CD14-positive monocyte (primary cell): ENCODE measurements at regions not wholly inside any gene's neighbourhood (a gene's known extent, or its start where the extent isn't known, plus 50 kb on each side); places are given as distances from the start of the nearest gene placed in this dataset.

Experiments used
- DNase-seq, 3 donors: peaks; one replicate each; pipeline ENCODE4 v3.0.0-alpha.2; 2011 to 2022
- H2AFZ ChIP-seq: 2 replicates; pipeline ENCODE4 v1.6.0; 2012; ENCODE audit warnings: mild to moderate bottlenecking, low read depth, low read length, inconsistent platforms; ENCODE audit not compliant: insufficient read depth, poor library complexity, severe bottlenecking
- H3K27ac ChIP-seq, 2 donors: 1 replicate in 1 of 2; 2 replicates in 1 of 2; pipeline ENCODE4 v1.5.1; 2012 to 2013; ENCODE audit warnings: low read length in 2 of 2, control low read depth in 1 of 2, inconsistent platforms in 1 of 2, low read depth in 1 of 2, mild to moderate bottlenecking in 1 of 2
- H3K27me3 ChIP-seq, 2 donors: one replicate each; pipeline versions ENCODE4 v1.6.0 to v1.6.1; 2011 to 2013; ENCODE audit warnings: low read length in 2 of 2; ENCODE audit not compliant: control insufficient read depth in 2 of 2, insufficient read depth in 2 of 2
- H3K36me3 ChIP-seq, 2 donors: replicated peaks in 1 of 2; 1 replicate in 1 of 2; 2 replicates in 1 of 2; pipeline versions ENCODE4 v1.5.1 to v1.6.1; 2012 to 2013; ENCODE audit warnings: low read length in 2 of 2, control low read depth in 1 of 2, inconsistent platforms in 1 of 2, mild to moderate bottlenecking in 1 of 2; ENCODE audit not compliant: insufficient read depth in 2 of 2, control insufficient read depth in 1 of 2
- H3K4me1 ChIP-seq, 2 donors: 1 replicate in 1 of 2; 2 replicates in 1 of 2; pipeline versions ENCODE4 v1.5.1 to v1.6.1; 2012 to 2013; ENCODE audit warnings: low read length in 2 of 2, control low read depth in 1 of 2, inconsistent platforms in 1 of 2, mild to moderate bottlenecking in 1 of 2, moderate library complexity in 1 of 2; ENCODE audit not compliant: insufficient read depth in 2 of 2, control insufficient read depth in 1 of 2
- H3K4me2 ChIP-seq: replicated peaks from 2 replicates; pipeline ENCODE3; 2012; ENCODE audit warnings: low read length, moderate library complexity, mild to moderate bottlenecking; ENCODE audit not compliant: poor library complexity, severe bottlenecking; ENCODE audit errors: extremely low read depth
- H3K4me3 ChIP-seq, 3 experiments: fragments of 200-600 bp in 1 of 3; sonication (generic) in 1 of 3; replicated peaks in 1 of 3; 1 replicate in 2 of 3; 2 replicates in 1 of 3; pipeline ENCODE4 v1.5.1; 2011 to 2013; ENCODE audit warnings: low read length in 3 of 3, mild to moderate bottlenecking in 3 of 3, control low read depth in 2 of 3, low read depth in 2 of 3, inconsistent platforms in 1 of 3, moderate library complexity in 1 of 3
- H3K79me2 ChIP-seq: 2 replicates; pipeline ENCODE4 v1.6.0; 2012; ENCODE audit warnings: mild to moderate bottlenecking, control low read depth, inconsistent platforms, low read length, moderate library complexity; ENCODE audit not compliant: insufficient read depth
- H3K9ac ChIP-seq: 2 replicates; pipeline ENCODE4 v1.6.0; 2017; ENCODE audit warnings: low read length, mild to moderate bottlenecking; ENCODE audit not compliant: insufficient read depth, poor library complexity, severe bottlenecking
- H3K9me3 ChIP-seq, 2 donors: replicated peaks in 1 of 2; 1 replicate in 1 of 2; 2 replicates in 1 of 2; pipeline versions ENCODE4 v1.5.1 to v1.6.1; 2012 to 2013; ENCODE audit warnings: low read length in 2 of 2, control low read depth in 1 of 2; ENCODE audit not compliant: control insufficient read depth in 1 of 2, insufficient read depth in 1 of 2
- H4K20me1 ChIP-seq: 2 replicates; pipeline ENCODE4 v1.6.0; 2012; ENCODE audit warnings: mild to moderate bottlenecking, low read length, control low read depth, moderate library complexity; ENCODE audit not compliant: insufficient read depth
- H3K27ac Mint-ChIP-seq, 7 donors: one replicate each; pipeline ENCODE4 v1.8.0; 2020; ENCODE audit warnings: mild to moderate bottlenecking in 7 of 7, mixed read lengths in 7 of 7, moderate library complexity in 6 of 7, inconsistent platforms in 2 of 7
- H3K27me3 Mint-ChIP-seq, 3 donors: one replicate each; pipeline ENCODE4 v1.8.0; 2021 to 2022; ENCODE audit warnings: low read depth in 3 of 3, mild to moderate bottlenecking in 3 of 3, mixed read lengths in 3 of 3, moderate library complexity in 3 of 3, inconsistent platforms in 1 of 3
- H3K36me3 Mint-ChIP-seq, 2 donors: one replicate each; pipeline ENCODE4 v1.8.0; 2020; ENCODE audit warnings: mixed read lengths in 2 of 2, inconsistent platforms in 1 of 2, mild to moderate bottlenecking in 1 of 2
- H3K4me1 Mint-ChIP-seq: one replicate; pipeline ENCODE4 v1.8.0; 2020; ENCODE audit warnings: mild to moderate bottlenecking, mixed read lengths
- H3K4me3 Mint-ChIP-seq, 2 donors: one replicate each; pipeline ENCODE4 v1.8.0; 2020; ENCODE audit warnings: mild to moderate bottlenecking in 2 of 2, mixed read lengths in 2 of 2, moderate library complexity in 1 of 2
- H3K9me3 Mint-ChIP-seq, 7 donors: one replicate each; pipeline ENCODE4 v1.8.0; 2020 to 2022; ENCODE audit warnings: mixed read lengths in 7 of 7, mild to moderate bottlenecking in 6 of 7, moderate library complexity in 6 of 7, inconsistent platforms in 2 of 7
- CTCF ChIP-seq: fragments of 200-600 bp; IDR thresholded peaks from one replicate; pipeline ENCODE4 v1.8.0; 2022; ENCODE audit warnings: antibody characterized with exemption, mild to moderate bottlenecking
- WGBS: methylation state at CpG from one replicate; pipeline ENCODE4 v1.1.5; 2013; ENCODE audit warnings: missing lambda C conversion rate; ENCODE audit not compliant: insufficient coverage; 5-methylcytosine and 5-hydroxymethylcytosine counted together
- intact Hi-C, 2 donors: fragments of 100-400 bp; cut with micrococcal nuclease; formaldehyde crosslinking; loops; one replicate each; pipeline versions ENCODE4 v1.15.0 to v1.15.1; 2023

GRCh38 chr6:112408522-112408921 lies 61.4 kb downstream of the RFPL4B start:
- Histone ChIP-seq H3K9me3 (no peaks in the 10 kb centered on the region), H3K4me1 (no peaks in the 10 kb centered on the region), H3K27ac (no peak overlapping the region), H3K27me3 (no peaks in the 10 kb centered on the region), H3K4me2 (no peak overlapping the region), H4K20me1 (no peaks in the 10 kb centered on the region), H3K79me2 (no peaks in the 10 kb centered on the region), H3K36me3 (no peaks in the 10 kb centered on the region), H3K4me3 (no peak overlapping the region), H3K9ac (no peak overlapping the region), H2AFZ (no peak overlapping the region)
- no peak for DNase-seq
- intact Hi-C loops, result no loop called here
- H3K27ac Mint-ChIP-seq, result no peak overlapping the region
- H3K4me3 Mint-ChIP-seq, result no peak overlapping the region
- peaks cover 0 to 1% (median 0%) of the 10 kb centered on the region in 7 donors for H3K9me3 Mint-ChIP-seq
- no peaks in the 10 kb centered on the region for H3K36me3 Mint-ChIP-seq
- 92% methylated on average over 10 of the region's 10 CpGs for WGBS
- no peak for TF ChIP-seq CTCF
- no peaks in the 10 kb centered on the region for H3K4me1 Mint-ChIP-seq
- H3K27me3 Mint-ChIP-seq, result peaks cover 0 to 12% (median 4%) of the 10 kb centered on the region in 3 donors

- Mint-ChIP-seq H3K9me3 (peaks cover 0 to 3% (median 0%) of the 10 kb centered on the region in 7 donors), H3K4me1 (no peaks in the 10 kb centered on the region), H3K36me3 (no peaks in the 10 kb centered on the region), H3K4me3 (no peak overlapping the region), H3K27me3 (peaks cover 0 to 12% (median 4%) of the 10 kb centered on the region in 3 donors), H3K27ac (no peak overlapping the region)
- Histone ChIP-seq H3K9me3 (no peaks in the 10 kb centered on the region), H3K4me3 (no peak overlapping the region), H3K79me2 (no peaks in the 10 kb centered on the region), H3K27ac (no peak overlapping the region), H3K36me3 (no peaks in the 10 kb centered on the region), H3K4me2 (no peak overlapping the region), H2AFZ (no peak overlapping the region), H3K4me1 (no peaks in the 10 kb centered on the region), H4K20me1 (no peaks in the 10 kb centered on the region), H3K27me3 (no peaks in the 10 kb centered on the region), H3K9ac (no peak overlapping the region)
- WGBS, result no CpG with 5 or more reads among the region's 2 CpGs
- intact Hi-C loops, result no loop called here
- TF ChIP-seq CTCF, result no peak
- DNase-seq, result no peak
These were observed 62.2 kb downstream of the RFPL4B start for GRCh38 chr6:112409311-112409710.
